Thymus (tissue), 11 donors: ENCODE measurements at regions not wholly inside any gene's neighbourhood (a gene's known extent, or its start where the extent isn't known, plus 50 kb on each side); places are given as distances from the start of the nearest gene placed in this dataset.
"Not testable (repeated sequence)": the region's sequence is repeated elsewhere in the genome, so short reads cannot be mapped to it uniquely, and the experiment has no call there.

ENCODE experiments used
- DNase-seq, 9 donors: peaks; one replicate each; pipeline ENCODE4 v3.0.0-alpha.2; 2013; ENCODE audit warnings: low spot score in 9 of 9, low read depth in 6 of 9, missing footprints in 1 of 9
- H3K27ac ChIP-seq, 2 donors: one replicate each; pipeline ENCODE4 v1.5.1; 2013; ENCODE audit warnings: control low read depth in 1 of 2, low read depth in 1 of 2, low read length in 1 of 2, mild to moderate bottlenecking in 1 of 2, moderate library complexity in 1 of 2
- H3K27me3 ChIP-seq, 2 donors: one replicate each; pipeline ENCODE4 v1.5.1; 2013; ENCODE audit warnings: low read length in 1 of 2; ENCODE audit not compliant: control insufficient read depth in 2 of 2, insufficient read depth in 1 of 2
- H3K36me3 ChIP-seq, 2 donors: one replicate each; pipeline ENCODE4 v1.5.1; 2013; ENCODE audit warnings: low read length in 1 of 2, mild to moderate bottlenecking in 1 of 2, moderate library complexity in 1 of 2; ENCODE audit not compliant: control insufficient read depth in 2 of 2, insufficient read depth in 2 of 2
- H3K4me1 ChIP-seq, 2 donors: one replicate each; pipeline ENCODE4 v1.5.1; 2013; ENCODE audit warnings: low read length in 2 of 2; ENCODE audit not compliant: control insufficient read depth in 2 of 2, insufficient read depth in 2 of 2
- H3K4me3 ChIP-seq, 2 donors: one replicate each; pipeline ENCODE4 v1.5.1; 2013; ENCODE audit warnings: low read length in 2 of 2, control low read depth in 1 of 2, mild to moderate bottlenecking in 1 of 2
- H3K9me3 ChIP-seq, 2 donors: one replicate each; pipeline ENCODE4 v1.5.1; 2013; ENCODE audit warnings: low read length in 1 of 2, mild to moderate bottlenecking in 1 of 2; ENCODE audit not compliant: control insufficient read depth in 2 of 2, insufficient read depth in 1 of 2
- WGBS: extraction: QIAGEN DNeasy Blood & Tissue Kit; methylation state at CpG from one replicate; pipeline ENCODE4 v1.1.7; 2013; 5-methylcytosine and 5-hydroxymethylcytosine counted together
- donor health status: healthy.

DNA sequence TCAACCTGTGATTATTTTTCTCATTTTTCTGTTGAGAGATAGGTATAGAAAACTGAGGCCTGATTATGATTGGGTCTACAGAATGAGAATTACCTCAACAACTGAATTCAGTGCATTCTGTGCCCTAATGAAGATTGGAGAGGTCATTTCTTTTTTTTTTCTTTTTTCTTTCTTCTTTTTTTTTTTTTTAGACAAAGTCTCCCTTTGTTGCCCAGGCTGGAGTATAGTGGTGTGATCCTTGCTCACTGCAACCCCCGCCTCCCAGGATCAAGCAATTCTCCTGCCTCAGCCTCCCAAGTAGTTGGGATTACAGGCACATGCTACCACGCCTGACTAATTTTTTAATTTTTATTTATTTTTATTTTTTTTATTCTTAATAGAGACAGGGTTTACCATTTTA is 95.0 kb upstream of the ARMC3 start:
- Histone ChIP-seq H3K27me3 (no peaks in the 10 kb centered on the region), H3K4me1 (no peaks in the 10 kb centered on the region), H3K36me3 (no peaks in the 10 kb centered on the region), H3K9me3 (no peaks in the 10 kb centered on the region), H3K27ac (no peak overlapping the region), H3K4me3 (no peak overlapping the region)
- 96% methylated on average over 2 of the region's 2 CpGs for WGBS
- DNase-seq, result no peak

DNA sequence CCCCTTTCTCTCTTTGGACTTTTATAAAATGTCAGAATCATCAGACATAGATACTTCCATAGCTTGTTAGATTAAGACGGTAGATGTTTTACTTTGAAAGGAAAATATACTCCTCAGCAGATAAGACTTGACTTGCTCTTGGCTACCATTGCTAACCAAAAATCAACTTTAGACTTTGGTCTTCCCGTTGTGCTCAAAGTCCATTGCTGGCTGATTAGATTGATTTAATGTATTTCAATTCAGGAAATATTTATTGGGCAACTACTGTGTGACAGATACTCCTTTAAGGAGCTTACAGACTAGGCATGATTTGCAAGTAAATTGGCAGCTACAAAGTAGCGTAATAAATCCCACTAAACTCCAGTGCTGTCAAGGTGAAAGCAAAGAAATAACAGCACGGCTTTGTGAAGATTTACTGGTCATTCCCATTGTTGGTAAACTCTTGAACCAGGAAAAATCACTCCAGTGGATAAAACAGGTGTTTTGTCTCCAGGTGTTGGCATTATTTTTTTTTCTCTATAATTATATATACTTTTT is 95.7 kb upstream of the ARMC3 start:
- H3K4me1 ChIP-seq, result no peaks in the 10 kb centered on the region
- 97% methylated on average over 4 of the region's 4 CpGs for WGBS
- no peaks in the 10 kb centered on the region for H3K27me3 ChIP-seq
- H3K36me3 ChIP-seq, result no peaks in the 10 kb centered on the region
- no peak overlapping the region for H3K4me3 ChIP-seq
- no peak overlapping the region for H3K27ac ChIP-seq
- H3K9me3 ChIP-seq, result no peaks in the 10 kb centered on the region
- no peak for DNase-seq

DNA sequence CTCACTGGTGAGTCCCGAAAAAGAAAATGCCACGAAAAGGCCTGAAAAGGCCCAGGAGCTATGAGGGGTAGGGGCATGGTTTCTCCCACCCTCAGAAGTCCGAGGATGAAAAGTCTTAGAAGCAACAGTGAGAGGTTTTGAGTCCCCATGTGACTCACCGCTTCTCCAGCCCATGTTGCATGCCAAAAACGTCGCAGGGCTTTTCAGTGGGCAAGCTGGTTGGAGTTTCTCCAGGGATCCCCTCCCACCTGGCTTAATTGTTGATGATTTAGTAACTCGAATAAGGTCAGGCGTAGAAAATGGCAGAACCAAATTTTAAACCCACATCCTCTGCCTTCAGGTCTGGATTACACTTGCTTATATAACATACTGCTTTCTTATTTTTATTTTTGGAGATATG is 96.3 kb upstream of the ARMC3 start:
- Histone ChIP-seq H3K27me3 (no peaks in the 10 kb centered on the region), H3K36me3 (no peaks in the 10 kb centered on the region), H3K27ac (no peak overlapping the region), H3K4me3 (no peak overlapping the region), H3K9me3 (no peaks in the 10 kb centered on the region), H3K4me1 (no peaks in the 10 kb centered on the region)
- no peak for DNase-seq
- 95% methylated on average over 8 of the region's 8 CpGs for WGBS

DNA sequence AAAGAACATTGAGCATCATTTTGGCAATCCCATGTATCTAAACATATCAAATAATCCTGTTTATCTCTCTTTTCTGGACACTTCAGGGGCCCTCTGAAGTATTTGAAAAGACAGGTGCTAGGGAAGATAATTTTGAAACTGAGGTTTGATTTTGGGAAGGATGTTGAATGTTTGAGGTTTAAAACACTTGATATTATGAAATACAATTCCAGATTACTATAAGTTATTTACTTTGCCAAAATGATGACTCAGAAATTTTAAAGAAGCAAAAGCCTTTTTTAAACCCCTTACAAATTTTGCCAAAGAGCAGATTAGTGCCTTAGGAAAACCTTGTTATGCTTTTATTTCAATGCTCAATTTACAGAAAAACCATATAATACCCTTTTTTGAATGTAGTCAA is 99.1 kb upstream of the ARMC3 start:
- not testable (repeated sequence) for DNase-seq, H3K4me3 ChIP-seq, H3K4me1 ChIP-seq, H3K9me3 ChIP-seq, H3K27ac ChIP-seq, H3K36me3 ChIP-seq, H3K27me3 ChIP-seq

DNA sequence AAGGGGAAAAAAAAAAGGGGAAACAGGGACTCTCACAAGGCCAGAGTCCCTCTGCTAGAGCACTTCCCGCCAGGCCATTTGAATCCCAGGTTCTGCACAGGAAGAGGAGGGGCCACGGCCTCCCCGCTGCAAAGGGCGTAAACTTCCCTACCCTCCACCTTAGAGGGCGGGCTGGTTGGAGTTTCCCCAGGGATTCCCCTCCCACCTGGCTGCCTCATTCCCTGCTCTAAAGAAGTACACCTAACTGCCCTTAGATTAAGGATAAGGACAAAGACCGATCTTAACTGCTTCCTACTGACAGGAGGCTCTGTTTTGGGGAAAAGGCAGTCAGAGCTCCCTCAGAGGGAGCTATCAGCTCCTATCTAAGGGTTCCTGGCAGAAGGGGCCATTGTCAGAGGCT is 102.0 kb upstream of the ARMC3 start:
- Histone ChIP-seq H3K4me1 (no peaks in the 10 kb centered on the region), H3K9me3 (no peaks in the 10 kb centered on the region), H3K27me3 (no peaks in the 10 kb centered on the region), H3K36me3 (no peaks in the 10 kb centered on the region), H3K27ac (no peak overlapping the region), H3K4me3 (no peak overlapping the region)
- DNase-seq, result no peak
- WGBS, result 92% methylated on average over 6 of the region's 6 CpGs

DNA sequence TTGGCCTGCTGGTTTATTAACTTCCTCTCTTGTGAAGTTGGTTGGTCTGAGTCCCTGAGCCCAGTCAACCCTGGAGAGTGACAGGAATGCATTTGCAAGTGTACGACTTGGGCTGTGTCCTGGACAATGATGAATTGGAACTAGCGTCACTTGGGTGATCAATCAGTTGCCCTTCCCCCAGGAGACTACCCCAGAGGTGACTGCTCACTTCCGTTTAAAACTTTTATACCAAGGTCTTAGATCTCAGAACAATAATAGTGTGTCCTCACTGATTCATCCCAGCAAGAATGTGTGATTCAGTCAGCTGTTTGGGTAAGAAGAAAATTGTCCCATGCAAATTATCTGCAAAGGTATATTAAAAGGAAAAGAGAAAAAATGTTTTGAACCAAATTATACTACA is 102.9 kb upstream of the ARMC3 start:
- Histone ChIP-seq H3K27ac (no peak overlapping the region), H3K27me3 (no peaks in the 10 kb centered on the region), H3K9me3 (no peaks in the 10 kb centered on the region), H3K4me1 (no peaks in the 10 kb centered on the region), H3K4me3 (no peak overlapping the region), H3K36me3 (no peaks in the 10 kb centered on the region)
- WGBS, result 97% methylated on average over 3 of the region's 3 CpGs
- no peak for DNase-seq

DNA sequence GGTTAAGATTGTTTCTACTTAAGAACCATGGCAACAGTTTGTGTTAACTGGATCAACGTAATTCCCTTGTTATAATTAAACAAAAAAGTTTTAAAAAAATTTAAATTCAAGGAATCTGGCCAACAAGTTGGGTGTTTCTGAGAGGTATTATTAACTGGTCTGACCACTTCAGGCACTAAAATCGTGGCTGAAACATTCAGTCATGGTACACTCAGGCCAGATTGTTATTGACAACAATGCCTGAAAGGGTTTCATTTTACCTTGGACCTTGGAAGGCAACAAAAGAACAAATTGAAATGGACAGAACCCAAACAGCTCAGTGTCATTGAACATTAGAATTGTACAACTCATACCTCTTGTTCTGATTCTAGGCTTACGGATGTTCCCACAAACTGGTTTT is 103.3 kb upstream of the ARMC3 start:
- Histone ChIP-seq H3K9me3 (no peaks in the 10 kb centered on the region), H3K4me3 (no peak overlapping the region), H3K27me3 (no peaks in the 10 kb centered on the region), H3K27ac (no peak overlapping the region), H3K36me3 (no peaks in the 10 kb centered on the region), H3K4me1 (no peaks in the 10 kb centered on the region)
- DNase-seq, result no peak
- 93% methylated on average over 3 of the region's 3 CpGs for WGBS

DNA sequence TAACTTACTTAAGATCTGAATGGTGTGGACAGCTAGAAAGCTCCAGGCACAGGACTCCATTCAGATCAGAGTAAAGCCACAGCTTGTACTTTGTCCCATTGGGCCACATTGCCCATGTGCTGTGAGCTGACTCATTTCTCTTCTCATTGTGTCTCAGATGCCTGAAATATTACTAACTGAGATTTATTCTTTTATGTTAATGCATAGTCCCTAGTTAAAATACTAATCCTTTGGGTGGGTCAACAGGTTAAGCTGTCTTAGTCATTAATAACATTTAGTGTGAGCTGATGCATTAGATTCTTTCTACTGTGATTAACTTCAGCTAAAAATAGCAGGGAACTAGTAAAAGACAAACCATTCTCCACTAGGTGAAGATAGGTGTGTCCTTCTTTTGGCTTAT is 104.7 kb upstream of the ARMC3 start:
- DNase-seq, result no peak
- Histone ChIP-seq H3K27me3 (no peaks in the 10 kb centered on the region), H3K4me1 (no peaks in the 10 kb centered on the region), H3K27ac (no peak overlapping the region), H3K4me3 (no peak overlapping the region), H3K36me3 (no peaks in the 10 kb centered on the region), H3K9me3 (no peaks in the 10 kb centered on the region)

DNA sequence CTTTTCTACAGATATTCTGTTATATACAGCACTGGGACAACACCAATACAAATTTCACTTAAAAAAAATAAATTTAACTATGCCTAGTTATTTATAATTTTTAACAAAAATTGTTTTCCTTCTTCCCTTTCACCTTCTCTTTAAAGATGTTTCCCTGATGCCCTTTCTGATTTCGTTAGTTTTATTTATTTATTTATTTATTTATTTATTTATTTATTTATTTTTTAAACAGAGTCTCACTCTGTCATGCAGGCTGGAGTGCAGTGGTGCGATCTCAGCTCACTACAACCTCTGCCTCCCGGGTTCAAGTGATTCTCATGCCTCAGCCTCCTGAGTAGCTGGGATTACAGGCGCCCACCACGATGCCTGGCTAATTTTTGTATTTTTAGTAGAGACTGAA is 105.9 kb upstream of the ARMC3 start:
- H3K4me1 ChIP-seq, H3K9me3 ChIP-seq, H3K36me3 ChIP-seq, H3K4me3 ChIP-seq, H3K27ac ChIP-seq, H3K27me3 ChIP-seq, DNase-seq: not testable (repeated sequence)
- 97% methylated on average over 5 of the region's 5 CpGs for WGBS

DNA sequence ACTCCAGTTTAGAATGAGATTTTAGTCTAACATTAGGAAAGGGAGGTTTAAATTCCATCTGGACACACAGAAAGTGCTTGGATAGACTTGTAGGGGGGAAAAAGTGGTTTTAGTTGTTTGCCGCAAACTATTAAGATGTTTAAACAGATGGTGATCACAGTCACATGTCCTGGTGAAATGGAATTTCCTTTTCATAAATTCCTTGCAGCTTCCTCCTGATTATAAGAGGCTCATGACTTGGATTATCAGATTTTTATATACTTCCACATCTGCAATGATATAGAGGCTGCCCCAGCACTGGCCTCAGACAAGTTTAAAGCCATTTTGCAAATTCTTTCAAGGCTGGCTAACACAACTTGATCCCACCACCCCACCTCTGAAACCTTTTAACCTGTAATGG is 106.4 kb upstream of the ARMC3 start:
- Histone ChIP-seq H3K36me3 (no peaks in the 10 kb centered on the region), H3K27ac (no peak overlapping the region), H3K4me3 (no peak overlapping the region), H3K27me3 (no peaks in the 10 kb centered on the region), H3K9me3 (no peaks in the 10 kb centered on the region), H3K4me1 (no peaks in the 10 kb centered on the region)
- no peak for DNase-seq
- 94% methylated on average over 1 of the region's 1 CpG for WGBS
